HG03575 (cell line): ENCODE measurements at regions not wholly inside any gene's neighbourhood (a gene's known extent, or its start where the extent isn't known, plus 50 kb on each side); places are given as distances from the start of the nearest gene placed in this dataset.
A peak's percentile ranks its signal among the peaks of the same experiment; 100 is the strongest.

ENCODE experiments used
- ATAC-seq: cut with Tn5 transposase; IDR thresholded peaks from one replicate; pipeline ENCODE4 v1.9.1; 2021; ENCODE audit not compliant: unreplicated experiment, insufficient number of reproducible peaks, low FRiP score; ENCODE audit errors: extremely low read depth

DNA sequence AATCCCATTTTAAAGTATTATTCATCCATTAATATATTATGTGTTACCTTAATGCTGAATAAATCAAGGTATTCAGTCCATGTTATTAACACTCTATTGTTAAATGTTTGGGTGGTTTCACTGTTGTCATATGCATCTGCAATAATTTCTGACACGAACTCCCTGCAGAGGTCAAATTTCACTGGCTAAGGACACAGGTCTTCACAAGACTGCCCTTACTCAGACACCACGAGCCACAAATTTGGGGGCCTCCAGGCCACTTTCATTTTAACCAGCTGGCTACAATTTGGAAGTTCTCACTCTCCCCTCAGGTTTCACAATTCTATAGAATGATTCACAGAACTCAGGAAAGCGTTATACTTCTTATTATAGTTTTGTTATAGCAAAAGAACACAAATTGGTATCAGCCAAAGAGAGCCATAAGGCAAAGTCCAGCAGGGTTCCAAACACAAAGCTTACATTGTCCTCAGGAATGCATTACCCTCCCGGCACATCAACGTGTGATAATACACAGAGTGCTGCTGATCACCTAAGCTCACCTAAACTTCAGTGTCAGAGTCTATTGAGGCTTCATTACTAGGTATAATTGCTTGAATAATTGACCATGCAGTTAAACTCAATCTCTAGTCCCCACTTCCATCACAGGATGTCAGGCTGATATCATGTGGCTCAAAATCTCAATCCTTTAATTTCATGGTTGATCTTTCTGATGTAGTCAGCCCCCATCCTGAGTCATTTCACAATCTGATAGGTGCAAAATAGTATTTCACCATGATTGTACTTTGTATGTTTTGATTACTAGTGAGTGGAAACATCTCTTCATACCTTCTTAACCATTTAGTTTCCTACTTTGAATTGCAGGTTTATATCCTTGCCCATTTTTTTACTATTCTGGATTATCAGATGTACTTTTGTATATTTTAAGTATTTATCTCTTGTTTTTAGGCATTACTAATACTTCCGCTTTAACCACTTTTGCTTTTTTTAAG is 441.4 kb upstream of the AGTR1 start:
- no peak for ATAC-seq

DNA sequence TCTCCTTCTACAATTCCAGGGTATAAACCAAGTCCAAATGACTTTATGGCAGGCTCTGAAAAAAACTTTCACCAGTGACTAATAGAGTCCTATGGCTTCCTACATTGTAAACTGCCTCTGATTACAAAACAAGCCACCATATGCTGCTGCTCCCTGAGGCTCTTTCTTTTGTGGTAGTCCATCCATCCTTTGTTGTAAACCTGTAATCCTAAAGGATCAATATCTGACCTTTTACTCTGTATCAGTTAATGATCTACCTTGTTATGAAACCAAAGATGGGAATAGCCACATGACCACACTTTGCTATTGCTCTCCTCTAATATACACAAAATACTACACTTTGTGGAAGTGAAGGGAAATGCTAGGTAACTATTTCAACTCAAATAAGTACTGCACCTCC is 434.7 kb upstream of the AGTR1 start:
- no peak for ATAC-seq

DNA sequence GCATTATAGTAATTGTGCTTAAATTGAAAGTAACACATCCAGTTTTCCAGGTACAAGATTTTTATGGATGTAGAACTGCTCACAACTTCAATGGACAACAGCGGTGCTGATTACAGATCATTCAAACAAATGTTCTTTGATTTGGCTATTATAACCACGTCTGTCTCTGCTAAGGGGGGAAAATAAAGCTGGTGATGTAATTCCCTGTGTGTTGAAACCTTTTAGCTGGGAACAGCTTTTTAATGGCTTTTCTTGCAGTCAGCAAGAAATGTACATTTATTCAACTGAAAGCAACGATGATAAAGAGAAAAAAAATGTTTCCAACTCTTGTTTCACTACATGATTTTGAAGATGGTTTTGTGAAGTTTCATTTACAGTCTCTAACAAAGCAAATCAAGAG is 431.9 kb upstream of the AGTR1 start:
- no peak for ATAC-seq

DNA sequence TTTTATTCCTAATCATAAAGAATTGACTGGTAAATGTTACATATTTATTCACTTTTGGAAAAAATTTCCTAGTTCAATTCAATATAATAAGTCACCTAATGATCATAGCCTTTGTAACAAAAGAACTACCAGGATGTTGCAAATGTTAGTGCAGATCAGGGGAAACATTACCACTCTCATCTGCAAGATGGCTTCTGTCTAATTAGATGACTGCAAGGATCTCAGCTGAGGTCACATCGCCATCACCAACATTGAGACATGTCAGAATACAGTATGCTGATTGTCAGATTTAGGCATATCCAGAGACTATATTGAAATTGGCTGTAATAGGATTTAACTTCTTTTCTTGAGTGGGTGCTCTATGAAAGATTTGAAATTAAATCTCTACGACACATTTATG is 431.4 kb upstream of the AGTR1 start:
- no peak for ATAC-seq

DNA sequence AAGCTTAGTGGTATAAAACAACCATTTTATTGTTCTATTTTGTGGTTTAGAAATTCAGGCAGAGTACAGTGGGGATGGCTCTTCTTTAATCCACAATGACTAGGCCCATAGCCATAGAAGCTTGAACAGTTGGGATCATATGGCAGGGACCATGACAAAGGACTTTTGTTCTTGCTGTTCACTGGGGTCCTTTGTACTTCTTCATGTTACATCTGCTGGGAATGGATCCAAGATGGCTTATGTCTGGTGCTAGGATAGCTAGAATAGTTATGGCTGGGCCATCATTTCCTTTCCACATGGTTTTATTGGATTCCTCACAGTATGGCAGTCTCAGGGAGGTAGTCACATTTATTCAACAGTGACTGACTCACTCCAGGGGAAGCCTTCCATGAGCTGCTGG is 427.9 kb upstream of the AGTR1 start:
- ATAC-seq: no peak

DNA sequence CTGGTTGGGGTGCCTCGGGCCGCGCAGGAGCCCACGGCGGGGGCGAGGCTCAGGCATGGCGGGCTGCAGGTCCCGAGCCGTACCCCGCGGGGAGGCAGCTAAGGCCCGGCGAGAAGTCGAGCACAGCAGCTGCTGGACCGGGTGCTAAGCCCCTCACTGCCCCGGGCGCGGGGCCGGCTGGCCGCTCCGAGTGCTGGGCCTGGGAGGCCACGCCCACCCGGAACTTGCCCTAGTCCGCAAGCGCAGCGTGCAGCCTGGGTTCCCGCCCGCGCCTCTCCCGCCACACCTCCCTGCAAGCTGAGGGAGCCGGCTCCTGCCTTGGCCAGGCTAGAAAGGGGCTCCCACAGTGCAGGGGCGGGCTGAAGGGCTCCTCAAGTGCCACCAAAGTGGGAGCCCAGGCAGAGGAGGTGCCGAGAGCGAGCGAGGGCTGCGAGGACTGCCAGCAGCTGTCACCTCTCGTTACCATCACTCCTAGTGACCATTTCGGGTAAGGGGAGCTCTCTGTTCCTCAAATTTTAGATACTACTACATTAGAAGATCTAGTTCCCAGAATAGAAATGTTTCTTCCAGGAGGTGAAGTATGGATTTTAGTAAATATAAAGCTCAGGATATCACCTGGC is 417.0 kb upstream of the AGTR1 start:
- no peak for ATAC-seq

DNA sequence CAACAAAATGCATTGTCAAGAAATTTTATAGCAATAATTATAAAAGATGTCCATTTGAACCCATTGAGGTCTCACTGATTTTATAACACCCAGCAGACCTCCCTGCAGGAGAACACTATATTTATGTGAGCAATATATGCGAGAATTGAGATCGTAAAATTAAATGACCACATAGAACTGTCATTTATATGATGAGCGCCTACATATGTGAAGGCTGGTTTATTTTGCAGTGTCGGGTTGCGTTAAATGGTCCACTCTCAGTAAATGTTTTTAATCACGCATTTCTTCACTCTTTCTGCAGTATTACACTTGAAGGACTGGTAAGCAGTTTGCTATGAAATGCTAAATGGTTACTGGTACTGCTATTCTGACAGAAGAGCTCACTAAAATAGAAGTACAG is 408.5 kb upstream of the AGTR1 start:
- no peak for ATAC-seq

DNA sequence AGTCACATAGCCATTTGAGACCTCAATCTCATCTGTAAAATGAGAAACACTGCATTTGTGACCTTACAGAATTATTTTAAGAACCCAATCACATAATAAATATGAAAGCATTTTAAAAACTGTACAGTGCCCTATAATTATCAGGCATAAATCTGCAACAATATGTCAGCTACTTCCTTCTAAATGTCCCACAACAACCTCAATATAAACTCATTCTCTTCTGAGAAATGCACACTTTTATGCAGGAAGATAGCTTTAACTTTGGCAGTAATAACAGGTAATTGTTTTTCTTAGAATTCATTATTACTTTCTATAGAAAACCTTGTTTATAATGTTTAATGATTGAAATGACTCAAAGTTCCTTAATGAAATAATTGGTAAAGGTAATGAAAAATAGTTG is 400.7 kb upstream of the AGTR1 start:
- no peak for ATAC-seq

DNA sequence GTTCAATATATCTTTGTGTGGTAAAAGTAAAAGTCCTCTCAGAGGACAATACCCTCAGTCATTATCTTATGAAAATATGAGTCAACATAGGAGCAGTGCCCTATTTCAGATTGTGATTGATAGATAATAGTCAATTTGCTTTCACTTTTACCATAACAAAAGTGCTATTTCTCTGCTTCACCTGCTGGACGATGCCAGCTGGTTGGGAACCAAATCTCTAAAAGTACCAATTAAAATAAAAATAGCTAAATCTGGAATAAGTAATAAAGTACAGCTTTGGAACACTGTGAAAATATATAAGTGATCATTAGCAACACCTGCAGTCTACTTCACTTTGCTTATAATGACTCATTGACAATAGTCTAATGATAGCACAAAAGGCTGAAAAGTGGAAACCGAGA is 390.3 kb upstream of the AGTR1 start:
- ATAC-seq: peak; percentile 71

DNA sequence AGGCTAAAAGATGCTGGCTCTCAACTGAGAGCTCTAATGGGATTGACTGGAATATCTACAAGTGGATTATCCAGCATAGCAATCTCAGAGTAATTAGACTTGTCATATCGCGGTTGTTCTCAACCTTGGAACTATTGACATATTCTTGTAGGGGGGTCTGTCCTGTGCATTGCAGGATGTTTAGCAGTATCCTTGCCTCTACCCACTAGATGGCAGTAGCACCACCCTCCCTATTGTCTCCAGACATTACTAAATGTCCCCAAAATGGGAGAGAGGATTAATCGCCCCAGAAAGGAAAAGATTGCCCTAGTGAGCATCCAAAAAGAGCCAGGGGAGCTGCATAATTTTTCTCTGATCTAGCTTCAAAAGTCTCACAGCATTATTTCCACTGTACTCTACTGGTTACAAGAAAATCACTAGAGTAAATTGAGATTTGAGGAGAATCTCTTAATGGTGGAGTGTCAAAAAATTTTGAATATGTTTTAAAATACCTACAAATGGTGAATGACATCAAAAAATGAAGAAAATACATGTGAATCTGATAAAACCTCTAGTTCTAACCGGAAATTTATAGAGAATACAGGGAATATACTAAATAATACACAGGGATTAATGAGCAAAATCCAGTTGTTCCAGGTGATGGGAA is 388.2 kb upstream of the AGTR1 start:
- peak; percentile 72 for ATAC-seq

DNA sequence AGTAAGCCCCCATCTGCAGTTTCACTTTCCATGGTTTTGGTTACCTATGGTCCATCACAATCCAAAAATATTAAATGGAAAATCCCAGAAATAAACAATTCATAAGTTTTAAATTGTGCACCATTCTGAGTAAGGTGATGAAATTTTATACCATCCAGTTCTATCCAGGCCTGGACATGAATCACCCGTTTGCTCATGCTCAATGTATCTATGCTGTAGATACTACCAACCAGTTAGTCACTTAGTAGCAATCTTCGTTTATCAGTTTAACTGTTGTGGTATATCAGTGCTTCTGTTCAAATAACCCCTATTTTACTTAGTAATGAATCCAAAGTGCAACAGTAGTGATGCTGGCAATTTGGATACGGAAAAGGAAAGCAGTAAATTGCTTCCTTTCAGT is 381.9 kb upstream of the AGTR1 start:
- ATAC-seq: no peak

DNA sequence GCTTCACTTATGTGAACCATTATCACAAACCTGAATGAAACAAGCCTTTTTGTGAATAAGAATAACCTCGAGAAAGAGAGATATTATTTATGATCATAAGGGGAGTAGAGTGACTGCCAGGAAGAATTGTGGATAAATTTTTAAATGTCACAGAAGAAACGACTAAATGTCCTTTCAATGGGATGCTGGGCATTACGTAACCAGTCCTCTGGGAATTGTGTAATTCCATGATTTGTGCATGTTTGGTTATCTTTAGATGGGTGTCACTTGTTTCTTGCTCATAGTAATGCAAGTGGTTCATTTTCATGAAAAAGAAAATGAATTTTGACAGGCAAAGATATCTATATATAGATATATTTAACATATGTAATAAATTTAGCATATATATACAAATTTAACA is 379.5 kb upstream of the AGTR1 start:
- ATAC-seq: no peak

DNA sequence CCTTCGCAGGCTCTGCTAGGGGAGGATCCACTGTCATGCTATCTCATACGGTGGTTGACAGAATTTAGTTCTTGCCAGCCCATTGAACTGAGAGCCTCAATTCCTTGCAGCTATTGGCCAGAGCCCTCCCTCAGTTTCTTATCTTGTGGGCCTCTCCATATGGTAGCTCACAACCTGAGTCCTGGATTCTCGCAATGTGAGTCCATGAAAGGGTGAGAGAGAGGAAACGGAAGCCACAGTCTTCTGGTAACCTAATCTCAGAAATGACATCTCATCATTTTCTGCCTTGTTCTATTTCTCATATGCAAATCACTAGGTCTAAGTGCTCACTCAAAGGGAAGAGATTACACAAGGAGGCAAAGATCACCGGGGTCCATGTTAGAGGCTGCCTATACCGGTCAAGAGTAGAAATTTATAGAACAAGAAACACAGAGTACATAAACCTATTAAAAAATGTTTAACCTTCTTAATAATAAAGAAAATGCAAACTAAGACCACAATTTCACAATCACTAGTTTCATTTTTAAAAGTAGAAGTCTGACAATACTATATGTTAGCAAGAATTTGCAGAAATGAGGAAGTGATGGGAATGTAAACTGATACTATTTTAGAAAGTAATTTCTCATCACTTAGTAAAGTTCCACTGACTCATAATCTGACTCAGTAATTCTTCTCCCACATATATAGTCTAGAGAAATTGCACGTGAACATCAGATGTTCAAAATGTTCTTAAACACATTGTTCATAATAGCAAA is 378.4 kb upstream of the AGTR1 start:
- peak; percentile 93 for ATAC-seq

DNA sequence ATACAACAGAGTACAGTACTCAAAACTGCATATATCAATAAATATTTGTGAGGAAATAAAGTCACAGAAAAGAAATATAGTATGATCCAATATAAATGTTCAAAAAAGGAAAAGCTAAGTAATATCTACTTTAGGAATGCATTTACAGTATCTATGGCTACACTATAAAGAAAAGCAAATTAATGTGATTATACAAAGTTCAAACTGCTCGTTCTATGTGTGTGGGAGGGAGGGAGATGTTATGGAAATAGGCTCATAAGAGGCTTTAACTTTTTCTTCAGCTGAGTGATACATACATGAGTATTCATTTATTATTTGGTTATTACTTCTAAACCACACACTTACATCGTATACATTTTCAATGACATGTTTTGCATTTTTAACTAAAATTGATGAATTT is 377.7 kb upstream of the AGTR1 start:
- no peak for ATAC-seq

DNA sequence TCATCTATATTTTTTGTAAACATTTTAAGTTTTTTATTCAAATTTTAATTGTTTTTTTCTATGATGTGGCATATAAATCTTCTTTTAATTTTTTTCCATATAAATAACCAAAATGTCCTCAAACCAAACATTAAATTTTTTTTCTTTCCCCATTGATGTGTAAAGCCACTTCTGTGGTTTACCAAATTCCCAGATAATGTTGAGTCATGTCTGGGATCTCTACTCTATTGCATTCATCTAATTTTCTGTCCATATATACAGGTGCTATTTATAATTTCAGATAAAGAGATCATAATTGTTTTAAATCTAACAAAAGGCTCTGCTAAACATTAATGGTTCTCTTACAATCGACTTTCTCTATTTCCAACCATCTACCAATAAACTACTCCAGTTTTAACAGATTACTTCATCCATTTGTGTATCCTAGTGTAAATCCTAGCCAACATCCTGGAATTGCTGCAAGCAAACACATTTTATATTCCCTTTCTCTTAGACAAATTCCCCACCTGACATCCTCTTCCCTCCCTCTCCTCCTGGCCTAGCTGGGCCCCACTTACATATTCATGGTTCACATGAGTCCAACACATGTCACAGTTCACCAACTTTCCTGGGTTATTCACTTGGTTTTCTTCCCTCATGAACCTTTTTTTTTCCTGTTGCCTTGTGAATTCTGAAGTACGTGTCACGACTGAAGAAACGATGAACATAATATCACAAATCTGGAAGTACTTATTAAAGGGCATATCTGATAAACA is 368.0 kb upstream of the AGTR1 start:
- ATAC-seq: no peak

DNA sequence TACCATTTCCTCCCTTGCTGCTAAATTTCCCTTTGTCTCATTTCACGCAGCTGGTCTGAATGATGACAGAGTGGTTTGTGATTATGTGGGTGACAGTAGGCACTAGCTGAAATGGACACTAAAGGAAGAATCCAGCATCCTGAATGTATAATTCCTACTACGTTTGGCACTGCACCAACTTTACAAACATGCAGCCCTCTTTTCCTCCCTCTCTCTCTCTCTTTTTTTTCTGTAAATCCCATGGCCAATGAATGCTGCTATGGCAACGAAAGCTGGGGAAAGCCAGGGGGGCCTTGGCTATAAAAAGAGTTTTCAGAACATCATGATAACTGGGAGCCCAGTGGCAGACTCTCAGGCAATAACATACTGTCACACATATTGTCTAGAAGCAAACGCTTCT is 367.2 kb upstream of the AGTR1 start:
- ATAC-seq: no peak

DNA sequence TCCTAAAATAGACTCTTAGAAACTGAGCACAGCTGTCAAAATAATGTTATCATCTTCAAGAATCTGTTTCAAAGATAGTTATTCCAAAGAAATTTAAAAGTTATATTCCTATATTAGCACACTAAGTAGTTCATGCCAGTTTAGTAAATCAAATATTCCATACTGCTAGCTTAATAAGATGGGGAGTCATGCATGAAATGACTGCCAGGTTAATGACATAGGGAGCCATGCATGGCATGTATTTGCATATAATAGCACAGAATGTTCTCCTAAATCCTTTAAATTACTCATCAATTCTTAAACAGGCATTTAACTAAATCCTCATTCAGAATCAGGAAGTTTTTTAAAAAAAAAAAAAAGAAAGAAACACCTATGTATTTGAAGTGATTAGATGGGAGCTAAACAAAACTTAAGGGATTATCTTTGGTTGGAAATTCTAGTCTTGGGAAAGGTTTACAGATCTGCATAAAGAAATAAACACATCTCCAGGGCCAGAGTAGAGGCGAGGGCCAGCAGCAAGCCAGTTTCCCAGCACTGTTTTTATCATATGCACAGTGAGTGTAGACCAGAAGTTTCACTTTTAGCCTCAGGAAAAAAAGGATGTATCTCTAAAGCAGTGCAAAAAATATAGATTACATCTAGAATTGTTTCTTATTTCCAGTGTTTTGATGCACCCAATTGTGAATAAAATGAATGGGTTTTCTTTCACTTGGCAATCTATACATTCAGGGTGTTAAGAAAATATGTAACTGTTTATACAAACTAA is 366.4 kb upstream of the AGTR1 start:
- ATAC-seq: no peak

DNA sequence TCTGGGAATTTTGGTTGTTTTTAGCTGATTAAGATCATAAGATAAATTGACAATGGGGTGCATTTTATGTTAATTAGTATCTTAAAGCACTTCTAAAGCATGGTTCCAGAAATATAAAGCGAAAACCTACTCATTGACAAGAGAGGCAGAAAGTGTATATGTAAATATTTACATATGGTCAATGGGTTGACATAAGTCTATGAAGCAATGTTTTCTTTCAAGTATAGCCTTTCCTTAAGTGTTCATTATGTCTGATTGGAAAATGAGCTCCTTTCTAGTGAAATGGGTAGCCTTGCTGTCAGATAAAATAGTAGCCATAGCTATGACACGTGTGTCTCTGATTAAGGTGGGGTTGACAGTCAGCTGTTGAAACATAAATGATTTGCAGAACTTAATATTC is 365.2 kb upstream of the AGTR1 start:
- no peak for ATAC-seq
